GM23338 (cell line): ENCODE measurements at regions not wholly inside any gene's neighbourhood (a gene's known extent, or its start where the extent isn't known, plus 50 kb on each side); places are given as distances from the start of the nearest gene placed in this dataset.

Experiments
- CTCF ChIP-seq, 2 experiments: fragments of 200-600 bp in 1 of 2; sonication (generic) in 1 of 2; conservative IDR thresholded peaks; 2 replicates each; pipeline versions ENCODE4 v1.5.1 to v1.6.1; 2016 to 2017; ENCODE audit warnings: antibody characterized with exemption in 2 of 2, low read depth in 2 of 2, mild to moderate bottlenecking in 2 of 2, moderate library complexity in 1 of 2
- ETS1 ChIP-seq: IDR thresholded peaks from 2 replicates; pipeline ENCODE4 v1.6.1; 2016; ENCODE audit warnings: antibody characterized with exemption
- JUNB ChIP-seq: IDR thresholded peaks from one replicate; pipeline ENCODE4 v1.6.1; 2016; ENCODE audit warnings: antibody characterized with exemption; ENCODE audit not compliant: unreplicated experiment
- STAT1 ChIP-seq: IDR thresholded peaks from one replicate; pipeline ENCODE4 v1.6.1; 2016; ENCODE audit warnings: antibody characterized with exemption; ENCODE audit not compliant: unreplicated experiment
- ZNF114 ChIP-seq: fragments of 250-450 bp; sonication (Bioruptor Pico); IDR thresholded peaks from 2 replicates; pipeline ENCODE4 v1.5.0; 2020; ENCODE audit warnings: mild to moderate bottlenecking, moderate library complexity
- ZNF462 ChIP-seq: fragments of 250-450 bp; sonication (Bioruptor Pico); IDR thresholded peaks from 2 replicates; pipeline ENCODE4 v1.5.0; 2020; ENCODE audit warnings: mild to moderate bottlenecking, moderate library complexity

GRCh38 chr1:87599569-87599968 is 270.9 kb downstream of the LMO4 start (continued):
- TF ChIP-seq ZNF462 (CRISPR knock-in tag) (no peak), JUNB (no peak), ETS1 (no peak), STAT1 (no peak), CTCF (conservative IDR thresholded peaks at IDR 0.05; ENCODE audit: low read depth in 2 of 2) (no peak), ZNF114 (no peak)
